CD4-positive, alpha-beta T cell (primary cell): ENCODE measurements at regions not wholly inside any gene's neighbourhood (a gene's known extent, or its start where the extent isn't known, plus 50 kb on each side); places are given as distances from the start of the nearest gene placed in this dataset.

Source experiments
- ATAC-seq: fragments of 200-7000 bp; cut with Tn5 transposase; one replicate; pipeline ENCODE4 v1.10.0; 2022; ENCODE audit warnings: mild to moderate bottlenecking; ENCODE audit not compliant: poor library complexity
- CTCF ChIA-PET: fragments of 350-600 bp; sonication (Branson Sonifier 250); formaldehyde crosslinking; loops from one replicate; lab custom pipeline; 2021; ENCODE audit warnings: antibody characterized with exemption, inconsistent platforms; lab: Charles Lee
- POLR2A ChIA-PET: fragments of 350-600 bp; sonication (Branson Sonifier 250); formaldehyde crosslinking; loops from one replicate; lab custom pipeline; 2021; ENCODE audit warnings: antibody characterized with exemption, inconsistent platforms; lab: Charles Lee
- DNase-seq, 14 experiments: peaks; one replicate each; pipeline ENCODE4 v3.0.0-alpha.2; 2013 to 2020; ENCODE audit warnings: mixed read lengths in 2 of 14
- H3K27ac ChIP-seq, 2 donors: one replicate each; pipeline versions ENCODE4 v1.5.1 to v1.7.0; 2013; ENCODE audit warnings: low read length in 2 of 2, low read depth in 1 of 2, mild to moderate bottlenecking in 1 of 2
- H3K27me3 ChIP-seq, 2 experiments: 1 replicate in 1 of 2; 2 replicates in 1 of 2; pipeline versions ENCODE4 v1.6.1 to v1.7.0; 2013; ENCODE audit warnings: low read length in 2 of 2, control low read depth in 1 of 2, mild to moderate bottlenecking in 1 of 2, moderate library complexity in 1 of 2; ENCODE audit not compliant: insufficient read depth in 2 of 2, control insufficient read depth in 1 of 2
- H3K36me3 ChIP-seq: one replicate; pipeline ENCODE4 v1.6.1; 2013; ENCODE audit warnings: low read length, control low read depth; ENCODE audit not compliant: insufficient read depth
- H3K4me1 ChIP-seq: one replicate; pipeline ENCODE4 v1.6.1; 2013; ENCODE audit warnings: low read length, control low read depth; ENCODE audit not compliant: insufficient read depth
- H3K4me3 ChIP-seq: one replicate; pipeline ENCODE4 v1.5.1; 2013; ENCODE audit warnings: mild to moderate bottlenecking, low read length, moderate library complexity
- H3K9me3 ChIP-seq, 2 experiments: 1 replicate in 1 of 2; 2 replicates in 1 of 2; pipeline versions ENCODE4 v1.6.1 to v1.7.0; 2013; ENCODE audit warnings: low read length in 2 of 2, mild to moderate bottlenecking in 2 of 2, control low read depth in 1 of 2, moderate library complexity in 1 of 2; ENCODE audit not compliant: control insufficient read depth in 1 of 2, insufficient read depth in 1 of 2
- H3K27ac Mint-ChIP-seq: one replicate; pipeline ENCODE4 v1.8.0; 2020; ENCODE audit warnings: mixed read lengths
- H3K27me3 Mint-ChIP-seq: one replicate; pipeline ENCODE4 v1.8.0; 2021; ENCODE audit warnings: mixed read lengths
- H3K36me3 Mint-ChIP-seq: one replicate; pipeline ENCODE4 v1.8.0; 2021; ENCODE audit warnings: low read depth, mixed read lengths
- H3K4me1 Mint-ChIP-seq: one replicate; pipeline ENCODE4 v1.8.0; 2021; ENCODE audit warnings: low read depth, mixed read lengths
- H3K4me3 Mint-ChIP-seq: one replicate; pipeline ENCODE4 v1.8.0; 2020; ENCODE audit warnings: mild to moderate bottlenecking, mixed read lengths
- H3K9me3 Mint-ChIP-seq: one replicate; pipeline ENCODE4 v1.8.0; 2020; ENCODE audit warnings: mixed read lengths
- intact Hi-C, 2 experiments: fragments of 100-400 bp; cut with DNase I in 1 of 2; cut with micrococcal nuclease in 1 of 2; formaldehyde crosslinking; loops; one replicate each; pipeline versions ENCODE4 v1.15.1 to v1.9.0; 2023 to 2025; cut with DNase I, micrococcal nuclease
- TF ChIP-seq, protein P1 (sequence below): fragments of 200-600 bp; IDR thresholded peaks from one replicate; pipeline ENCODE4 v1.8.0; 2022; ENCODE audit warnings: antibody characterized with exemption, mild to moderate bottlenecking

DNA sequence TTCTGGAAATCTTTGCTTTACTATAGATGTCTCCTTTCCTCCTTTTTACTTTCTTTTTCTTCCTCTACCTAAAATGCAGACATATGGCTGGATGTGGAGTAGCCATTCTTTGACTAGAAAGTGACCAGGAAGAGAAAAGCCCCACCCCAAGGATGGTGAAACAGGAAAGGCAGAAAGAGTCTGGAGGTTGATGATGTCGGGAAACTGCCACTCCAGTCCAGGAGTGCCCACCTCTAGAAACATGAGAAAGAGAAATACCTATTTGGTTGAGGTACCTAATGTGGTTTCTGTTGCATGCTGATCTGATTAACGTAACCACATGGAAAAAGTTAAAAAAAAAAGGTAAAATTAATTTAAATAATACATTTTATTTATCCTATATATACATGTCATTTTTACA lies 55.2 kb upstream of the SSR3 start:
- no peak overlapping the region for H3K4me3 Mint-ChIP-seq
- ChIA-PET CTCF (no interaction called here), POLR2A (no interaction called here)
- ATAC-seq = no peak
- H3K4me1 Mint-ChIP-seq = peaks cover 10% of the 10 kb centered on the region
- H3K9me3 ChIP-seq = peaks cover 0 to 3% of the 10 kb centered on the region in 2 experiments
- H3K27ac Mint-ChIP-seq = no peak overlapping the region
- peaks cover 9% of the 10 kb centered on the region for H3K4me1 ChIP-seq
- intact Hi-C loops = no loop called here
- no peak overlapping the region for H3K27ac ChIP-seq
- TF ChIP-seq, protein P1, sequence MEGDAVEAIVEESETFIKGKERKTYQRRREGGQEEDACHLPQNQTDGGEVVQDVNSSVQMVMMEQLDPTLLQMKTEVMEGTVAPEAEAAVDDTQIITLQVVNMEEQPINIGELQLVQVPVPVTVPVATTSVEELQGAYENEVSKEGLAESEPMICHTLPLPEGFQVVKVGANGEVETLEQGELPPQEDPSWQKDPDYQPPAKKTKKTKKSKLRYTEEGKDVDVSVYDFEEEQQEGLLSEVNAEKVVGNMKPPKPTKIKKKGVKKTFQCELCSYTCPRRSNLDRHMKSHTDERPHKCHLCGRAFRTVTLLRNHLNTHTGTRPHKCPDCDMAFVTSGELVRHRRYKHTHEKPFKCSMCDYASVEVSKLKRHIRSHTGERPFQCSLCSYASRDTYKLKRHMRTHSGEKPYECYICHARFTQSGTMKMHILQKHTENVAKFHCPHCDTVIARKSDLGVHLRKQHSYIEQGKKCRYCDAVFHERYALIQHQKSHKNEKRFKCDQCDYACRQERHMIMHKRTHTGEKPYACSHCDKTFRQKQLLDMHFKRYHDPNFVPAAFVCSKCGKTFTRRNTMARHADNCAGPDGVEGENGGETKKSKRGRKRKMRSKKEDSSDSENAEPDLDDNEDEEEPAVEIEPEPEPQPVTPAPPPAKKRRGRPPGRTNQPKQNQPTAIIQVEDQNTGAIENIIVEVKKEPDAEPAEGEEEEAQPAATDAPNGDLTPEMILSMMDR = no peak
- no peak for DNase-seq
- no peaks in the 10 kb centered on the region for H3K9me3 Mint-ChIP-seq
- peaks cover 0 to 15% of the 10 kb centered on the region in 2 experiments for H3K27me3 ChIP-seq
- no peaks in the 10 kb centered on the region for H3K36me3 Mint-ChIP-seq
- H3K4me3 ChIP-seq = no peak overlapping the region
- H3K27me3 Mint-ChIP-seq = peaks cover 41% of the 10 kb centered on the region
- no peaks in the 10 kb centered on the region for H3K36me3 ChIP-seq

DNA sequence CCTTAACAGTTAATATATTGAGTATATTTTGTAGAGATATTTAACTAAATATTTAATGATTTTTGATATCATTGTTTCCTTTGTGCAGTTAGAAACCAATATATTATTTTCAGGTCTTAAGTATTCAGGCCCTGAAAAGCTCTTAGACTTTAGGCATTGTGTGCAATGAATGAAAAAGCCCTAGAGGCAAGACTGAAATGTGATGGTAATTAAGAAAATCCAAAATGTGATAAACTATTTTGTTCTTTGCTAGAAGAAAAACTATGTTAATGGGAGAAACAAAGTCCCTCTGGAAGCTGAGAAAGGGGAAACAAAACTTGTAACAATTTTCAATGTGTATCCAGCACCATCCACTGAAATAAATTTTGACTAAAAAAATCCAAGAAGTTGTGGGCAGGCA lies 54.6 kb upstream of the SSR3 start:
- ChIA-PET POLR2A (no interaction called here), CTCF (no interaction called here)
- Mint-ChIP-seq H3K4me3 (no peak overlapping the region), H3K9me3 (no peaks in the 10 kb centered on the region), H3K27ac (no peak overlapping the region), H3K27me3 (peaks cover 47% of the 10 kb centered on the region), H3K4me1 (peaks cover 10% of the 10 kb centered on the region), H3K36me3 (no peaks in the 10 kb centered on the region)
- TF ChIP-seq, protein P1 = no peak
- ATAC-seq (no peak), DNase-seq (no peak)
- no peak overlapping the region for H3K4me3 ChIP-seq
- peaks cover 9% of the 10 kb centered on the region for H3K4me1 ChIP-seq
- intact Hi-C loops = no loop called here
- peaks cover 0 to 3% of the 10 kb centered on the region in 2 experiments for H3K9me3 ChIP-seq
- H3K27me3 ChIP-seq = peaks cover 0 to 15% of the 10 kb centered on the region in 2 experiments
- H3K27ac ChIP-seq = no peak overlapping the region
- H3K36me3 ChIP-seq = no peaks in the 10 kb centered on the region

DNA sequence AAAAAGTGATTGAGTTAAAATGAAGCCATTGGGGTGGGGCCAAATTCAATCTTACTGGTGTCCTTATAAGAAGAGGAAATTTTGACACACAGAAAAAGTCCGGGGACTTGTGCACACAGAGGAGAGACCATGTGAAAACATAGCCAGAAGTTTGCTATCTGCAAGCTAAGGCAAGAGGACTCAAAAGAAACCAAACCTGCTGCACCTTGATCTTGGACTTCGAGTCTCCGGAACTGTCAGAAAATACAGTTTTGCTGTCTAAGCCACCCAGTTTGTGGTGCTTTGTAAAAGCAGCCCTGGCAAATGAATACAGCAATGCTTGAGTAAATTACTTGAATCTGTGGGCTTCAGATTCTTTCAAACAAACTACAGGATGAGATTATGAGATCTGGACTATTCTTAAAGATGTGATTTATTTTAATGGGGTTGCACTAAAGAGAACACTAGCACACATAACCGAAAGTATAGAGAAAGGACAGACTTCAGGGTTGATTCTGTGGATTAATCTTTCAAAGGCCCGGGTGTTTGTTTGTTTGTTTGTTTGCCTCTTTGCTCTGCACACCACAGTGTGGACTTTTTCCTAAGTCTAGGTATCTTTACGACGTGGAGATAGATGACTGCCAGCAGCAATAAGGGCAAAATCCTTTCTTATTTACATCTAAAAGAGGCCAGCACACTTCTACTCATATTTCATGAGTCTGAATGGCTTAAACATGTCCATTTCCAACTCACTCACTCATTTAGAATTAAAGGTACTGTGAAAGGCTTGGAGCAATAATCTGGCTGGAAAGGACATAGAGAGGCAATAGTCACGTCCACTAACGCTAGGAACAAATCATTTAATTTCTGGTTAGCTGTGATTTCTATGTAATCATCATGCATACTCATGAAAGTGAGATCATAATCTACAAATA lies 53.9 kb upstream of the SSR3 start:
- H3K27ac Mint-ChIP-seq = no peak overlapping the region
- intact Hi-C loops = no loop called here
- CTCF ChIA-PET = no interaction called here
- peaks cover 48% of the 10 kb centered on the region for H3K27me3 Mint-ChIP-seq
- POLR2A ChIA-PET = no interaction called here
- TF ChIP-seq, protein P1 = no peak
- H3K27me3 ChIP-seq = peaks cover 0 to 15% of the 10 kb centered on the region in 2 experiments
- H3K4me1 Mint-ChIP-seq = peaks cover 10% of the 10 kb centered on the region
- no peak for ATAC-seq
- no peak overlapping the region for H3K4me3 Mint-ChIP-seq
- no peaks in the 10 kb centered on the region for H3K36me3 ChIP-seq
- DNase-seq = no peak
- no peak overlapping the region for H3K27ac ChIP-seq
- peaks cover 9% of the 10 kb centered on the region for H3K4me1 ChIP-seq
- no peak overlapping the region for H3K4me3 ChIP-seq
- no peaks in the 10 kb centered on the region for H3K36me3 Mint-ChIP-seq
- H3K9me3 Mint-ChIP-seq = no peaks in the 10 kb centered on the region
- H3K9me3 ChIP-seq = peaks cover 0 to 3% of the 10 kb centered on the region in 2 experiments
